GM23338 (cell line): ENCODE measurements at regions not wholly inside any gene's neighbourhood (a gene's known extent, or its start where the extent isn't known, plus 50 kb on each side); places are given as distances from the start of the nearest gene placed in this dataset.

ENCODE experiments used
- ATAC-seq: fragments of 200-7000 bp; cut with Tn5 transposase; 3 replicates; pipeline ENCODE4 v1.9.1; 2020
- DNase-seq: peaks from one replicate; pipeline ENCODE4 v3.0.0-alpha.2; 2015; ENCODE audit warnings: low spot score
- H2AFZ ChIP-seq: fragments of 200-600 bp; sonication (generic); 2 replicates; pipeline ENCODE4 v1.8.0; 2016; ENCODE audit warnings: antibody characterized with exemption, mild to moderate bottlenecking, moderate library complexity
- H3F3A ChIP-seq: fragments of 200-600 bp; sonication (generic); replicated peaks from 2 replicates; pipeline ENCODE4 v1.8.0; 2017; ENCODE audit warnings: antibody characterized with exemption, mixed run types, low read depth
- H3K27ac ChIP-seq: fragments of 200-600 bp; sonication (generic); 2 replicates; pipeline ENCODE4 v1.6.1; 2016; ENCODE audit warnings: low read depth
- H3K27me3 ChIP-seq: fragments of 200-600 bp; sonication (generic); 2 replicates; pipeline ENCODE4 v1.8.0; 2016; ENCODE audit warnings: mild to moderate bottlenecking, mixed run types, moderate library complexity; ENCODE audit not compliant: insufficient read depth
- H3K36me3 ChIP-seq: fragments of 200-600 bp; sonication (generic); 2 replicates; pipeline ENCODE4 v1.8.0; 2016; ENCODE audit warnings: mild to moderate bottlenecking; ENCODE audit not compliant: insufficient read depth
- H3K4me1 ChIP-seq: fragments of 200-600 bp; sonication (generic); 2 replicates; pipeline ENCODE4 v1.8.0; 2016; ENCODE audit warnings: mild to moderate bottlenecking, moderate library complexity; ENCODE audit not compliant: insufficient read depth
- H3K4me2 ChIP-seq: fragments of 200-600 bp; sonication (generic); 2 replicates; pipeline ENCODE4 v1.7.1; 2017; ENCODE audit warnings: mixed run types
- H3K4me3 ChIP-seq: fragments of 200-600 bp; sonication (generic); 2 replicates; pipeline ENCODE4 v1.6.1; 2016; ENCODE audit warnings: mixed run types
- H3K79me2 ChIP-seq: fragments of 200-600 bp; sonication (generic); replicated peaks from 2 replicates; pipeline ENCODE4 v1.8.0; 2017; ENCODE audit warnings: mild to moderate bottlenecking; ENCODE audit not compliant: insufficient read depth
- H3K9me2 ChIP-seq: fragments of 200-600 bp; sonication (generic); 2 replicates; pipeline ENCODE4 v1.8.0; 2017; ENCODE audit not compliant: insufficient read depth
- H4K20me1 ChIP-seq: fragments of 200-600 bp; sonication (generic); replicated peaks from 2 replicates; pipeline ENCODE4 v1.8.0; 2017; ENCODE audit warnings: mild to moderate bottlenecking; ENCODE audit not compliant: insufficient read depth
- H3K27ac Mint-ChIP-seq: 2 replicates; pipeline ENCODE4 v1.8.0; 2020; ENCODE audit warnings: inconsistent platforms, mild to moderate bottlenecking, moderate library complexity, mixed read lengths
- H3K27me3 Mint-ChIP-seq: 3 replicates; pipeline ENCODE4 v1.8.0; 2022; ENCODE audit warnings: low read depth, mild to moderate bottlenecking, moderate library complexity, mixed read lengths, inconsistent platforms; ENCODE audit not compliant: insufficient read depth, poor library complexity
- H3K36me3 Mint-ChIP-seq: 3 replicates; pipeline ENCODE4 v1.8.0; 2021; ENCODE audit warnings: low read depth, mild to moderate bottlenecking, inconsistent platforms, moderate library complexity, mixed read lengths
- H3K4me1 Mint-ChIP-seq: 3 replicates; pipeline ENCODE4 v1.8.0; 2020; ENCODE audit warnings: mild to moderate bottlenecking, inconsistent platforms, mixed read lengths
- H3K4me3 Mint-ChIP-seq: 3 replicates; pipeline ENCODE4 v1.8.0; 2021; ENCODE audit warnings: moderate library complexity, mild to moderate bottlenecking, inconsistent platforms, mixed read lengths
- H3K9me3 Mint-ChIP-seq: 3 replicates; pipeline ENCODE4 v1.8.0; 2020; ENCODE audit warnings: moderate library complexity, mild to moderate bottlenecking, inconsistent platforms, mixed read lengths
- REST ChIP-seq: IDR thresholded peaks from one replicate; pipeline ENCODE4 v1.6.1; 2018; ENCODE audit warnings: antibody characterized with exemption; ENCODE audit not compliant: unreplicated experiment
- ZNF331 ChIP-seq: fragments of 250-450 bp; sonication (Bioruptor Pico); IDR thresholded peaks from 2 replicates; pipeline ENCODE4 v1.5.0; 2020; ENCODE audit warnings: low read depth, mild to moderate bottlenecking, moderate library complexity
- ZNF462 ChIP-seq: fragments of 250-450 bp; sonication (Bioruptor Pico); IDR thresholded peaks from 2 replicates; pipeline ENCODE4 v1.5.0; 2020; ENCODE audit warnings: mild to moderate bottlenecking, moderate library complexity

GRCh38 chr1:98382586-98382985 lies 278.9 kb upstream of the SNX7 start:
- Mint-ChIP-seq H3K27ac (no peak overlapping the region), H3K36me3 (no peaks in the 10 kb centered on the region), H3K27me3 (no peaks in the 10 kb centered on the region), H3K4me3 (no peak overlapping the region), H3K9me3 (no peaks in the 10 kb centered on the region), H3K4me1 (peaks cover 6% of the 10 kb centered on the region; the same call in 1 of the 3 replicates)
- Histone ChIP-seq H2AFZ (no peak overlapping the region), H3K27me3 (no peaks in the 10 kb centered on the region), H3K9me2 (no peaks in the 10 kb centered on the region), H4K20me1 (no peaks in the 10 kb centered on the region), H3K4me3 (no peak overlapping the region), H3K79me2 (no peaks in the 10 kb centered on the region), H3K36me3 (no peaks in the 10 kb centered on the region), H3K27ac (no peak overlapping the region), H3K4me2 (no peak overlapping the region), H3F3A (no peaks in the 10 kb centered on the region), H3K4me1 (no peaks in the 10 kb centered on the region)
- no peak for DNase-seq
- TF ChIP-seq ZNF462 (CRISPR knock-in tag) = no peak
- no peak for TF ChIP-seq REST
- TF ChIP-seq ZNF331 = no peak
- ATAC-seq = no peak
